HFFc6 (cell line): ENCODE measurements at regions not wholly inside any gene's neighbourhood (a gene's known extent, or its start where the extent isn't known, plus 50 kb on each side); places are given as distances from the start of the nearest gene placed in this dataset.

Source experiments
- DNase-seq: peaks from one replicate; pipeline ENCODE4 v3.0.0-alpha.2; 2018
- H3K27ac Mint-ChIP-seq: 2 replicates; pipeline ENCODE4 v1.8.0; 2020; ENCODE audit warnings: mild to moderate bottlenecking, mixed read lengths
- H3K27me3 Mint-ChIP-seq: 2 replicates; pipeline ENCODE4 v1.8.0; 2021; ENCODE audit warnings: mild to moderate bottlenecking, moderate library complexity, mixed read lengths; ENCODE audit not compliant: insufficient read depth
- H3K36me3 Mint-ChIP-seq: 2 replicates; pipeline ENCODE4 v1.8.0; 2021; ENCODE audit warnings: low read depth, mixed read lengths
- H3K4me1 Mint-ChIP-seq: 2 replicates; pipeline ENCODE4 v1.8.0; 2020; ENCODE audit warnings: low read depth, mixed read lengths
- H3K4me3 Mint-ChIP-seq: 2 replicates; pipeline ENCODE4 v1.8.0; 2020; ENCODE audit warnings: mild to moderate bottlenecking, moderate library complexity, mixed read lengths
- H3K9me3 Mint-ChIP-seq: 2 replicates; pipeline ENCODE4 v1.8.0; 2020; ENCODE audit warnings: mild to moderate bottlenecking, mixed read lengths
- TF ChIP-seq, protein P1 (sequence below): fragments of 200-600 bp; sonication (generic); IDR thresholded peaks from 2 replicates; pipeline ENCODE4 v1.5.0; 2021; ENCODE audit warnings: antibody characterized with exemption, mild to moderate bottlenecking

DNA sequence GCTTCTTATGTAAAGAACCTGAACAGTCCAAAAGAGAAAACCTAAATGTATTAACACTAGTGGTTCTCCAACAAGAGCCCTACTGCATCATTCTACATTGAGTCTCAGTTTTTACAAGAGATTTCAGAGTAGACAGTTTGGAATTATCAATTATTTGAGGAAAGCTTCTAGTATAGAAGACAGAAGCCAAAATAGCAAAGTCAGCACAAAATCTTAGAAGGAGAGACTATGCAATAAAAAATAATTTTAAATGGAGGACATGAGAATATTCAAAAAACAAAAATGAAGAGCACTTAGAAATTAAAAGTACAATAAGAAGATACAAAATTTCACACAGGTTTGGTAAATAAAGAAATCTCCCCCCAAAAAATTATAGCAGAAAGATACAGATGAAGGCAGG, 406.3 kb upstream of the USP15 start:
- TF ChIP-seq, protein P1, sequence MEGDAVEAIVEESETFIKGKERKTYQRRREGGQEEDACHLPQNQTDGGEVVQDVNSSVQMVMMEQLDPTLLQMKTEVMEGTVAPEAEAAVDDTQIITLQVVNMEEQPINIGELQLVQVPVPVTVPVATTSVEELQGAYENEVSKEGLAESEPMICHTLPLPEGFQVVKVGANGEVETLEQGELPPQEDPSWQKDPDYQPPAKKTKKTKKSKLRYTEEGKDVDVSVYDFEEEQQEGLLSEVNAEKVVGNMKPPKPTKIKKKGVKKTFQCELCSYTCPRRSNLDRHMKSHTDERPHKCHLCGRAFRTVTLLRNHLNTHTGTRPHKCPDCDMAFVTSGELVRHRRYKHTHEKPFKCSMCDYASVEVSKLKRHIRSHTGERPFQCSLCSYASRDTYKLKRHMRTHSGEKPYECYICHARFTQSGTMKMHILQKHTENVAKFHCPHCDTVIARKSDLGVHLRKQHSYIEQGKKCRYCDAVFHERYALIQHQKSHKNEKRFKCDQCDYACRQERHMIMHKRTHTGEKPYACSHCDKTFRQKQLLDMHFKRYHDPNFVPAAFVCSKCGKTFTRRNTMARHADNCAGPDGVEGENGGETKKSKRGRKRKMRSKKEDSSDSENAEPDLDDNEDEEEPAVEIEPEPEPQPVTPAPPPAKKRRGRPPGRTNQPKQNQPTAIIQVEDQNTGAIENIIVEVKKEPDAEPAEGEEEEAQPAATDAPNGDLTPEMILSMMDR, result no peak
- no peak overlapping the region for H3K27ac Mint-ChIP-seq
- no peak overlapping the region for H3K4me3 Mint-ChIP-seq
- no peak for DNase-seq
- H3K9me3 Mint-ChIP-seq, result peaks cover 32% of the 10 kb centered on the region
- H3K4me1 Mint-ChIP-seq, result no peaks in the 10 kb centered on the region
- no peaks in the 10 kb centered on the region for H3K36me3 Mint-ChIP-seq
- H3K27me3 Mint-ChIP-seq, result no peaks in the 10 kb centered on the region

DNA sequence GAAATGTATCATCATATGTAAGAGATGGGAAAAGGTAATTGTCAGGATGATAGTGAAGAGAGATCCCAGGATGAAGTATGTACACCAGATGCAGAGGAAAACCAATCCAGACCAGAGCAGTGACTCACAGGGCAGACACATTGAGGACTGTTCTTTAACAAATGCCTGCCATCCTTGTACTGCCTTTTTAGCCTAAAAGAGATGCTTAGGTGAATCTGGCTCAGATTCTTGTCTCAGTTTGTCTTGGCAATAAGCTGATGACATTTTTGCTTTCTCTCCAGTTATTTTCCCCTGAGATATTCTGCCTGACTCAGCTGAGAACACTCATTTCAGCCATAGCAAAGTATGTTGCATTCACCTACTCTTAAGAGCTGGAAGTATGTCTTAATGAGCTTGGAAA, 405.3 kb upstream of the USP15 start:
- no peaks in the 10 kb centered on the region for H3K36me3 Mint-ChIP-seq
- H3K27ac Mint-ChIP-seq, result no peak overlapping the region
- DNase-seq, result no peak

DNA sequence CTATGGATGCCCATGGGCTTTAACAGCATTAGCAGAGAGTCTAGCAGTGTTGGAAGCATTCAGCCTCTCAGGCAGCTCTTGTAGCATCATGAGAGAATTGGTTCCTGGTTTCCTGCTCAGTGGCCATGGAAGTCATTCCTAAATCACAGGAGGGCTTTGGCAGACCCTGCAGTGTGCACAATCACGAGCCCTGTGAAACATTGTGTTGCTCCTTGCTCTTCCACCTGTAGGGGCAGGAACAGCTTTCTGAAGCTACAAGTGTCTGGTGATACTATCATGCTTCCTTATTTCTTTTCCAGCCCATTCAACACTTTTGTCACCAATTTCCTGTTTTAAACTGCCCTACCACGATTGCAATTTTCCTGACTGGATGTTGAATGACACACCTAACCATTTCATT, 402.2 kb upstream of the USP15 start:
- Mint-ChIP-seq H3K27ac (no peak overlapping the region), H3K4me1 (no peaks in the 10 kb centered on the region), H3K27me3 (no peaks in the 10 kb centered on the region), H3K9me3 (peaks cover 31% of the 10 kb centered on the region), H3K4me3 (no peak overlapping the region), H3K36me3 (no peaks in the 10 kb centered on the region)
- TF ChIP-seq, protein P1, result no peak
- DNase-seq, result no peak

More for the DNA sequence above, 405.3 kb upstream of the USP15 start:
- Mint-ChIP-seq H3K4me3 (no peak overlapping the region), H3K9me3 (peaks cover 34% of the 10 kb centered on the region), H3K4me1 (no peaks in the 10 kb centered on the region), H3K27me3 (no peaks in the 10 kb centered on the region)
- TF ChIP-seq, protein P1, result no peak

DNA sequence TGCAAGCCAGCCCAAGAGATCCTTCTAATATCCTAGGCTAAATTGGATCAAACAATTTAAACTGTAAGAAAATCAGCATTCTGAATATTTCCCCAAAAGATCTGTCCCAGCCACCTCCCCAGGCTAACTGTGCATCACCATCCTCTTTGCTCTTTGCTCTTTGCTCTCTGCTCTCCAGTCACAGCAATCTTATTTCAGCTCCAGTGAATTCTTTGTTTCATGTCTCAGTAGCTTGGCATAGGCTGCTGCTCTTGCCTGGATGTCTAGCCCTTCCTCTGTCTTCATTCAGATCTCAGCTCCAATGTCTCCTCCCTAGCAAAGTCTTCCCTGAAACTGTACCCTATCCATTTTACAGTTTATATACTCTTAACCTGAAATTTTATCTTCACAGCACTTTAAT, 399.8 kb upstream of the USP15 start:
- Mint-ChIP-seq H3K4me1 (no peaks in the 10 kb centered on the region), H3K9me3 (peaks cover 22% of the 10 kb centered on the region), H3K27me3 (no peaks in the 10 kb centered on the region), H3K27ac (no peak overlapping the region), H3K36me3 (no peaks in the 10 kb centered on the region), H3K4me3 (no peak overlapping the region)
- TF ChIP-seq, protein P1, result no peak
- DNase-seq, result no peak

DNA sequence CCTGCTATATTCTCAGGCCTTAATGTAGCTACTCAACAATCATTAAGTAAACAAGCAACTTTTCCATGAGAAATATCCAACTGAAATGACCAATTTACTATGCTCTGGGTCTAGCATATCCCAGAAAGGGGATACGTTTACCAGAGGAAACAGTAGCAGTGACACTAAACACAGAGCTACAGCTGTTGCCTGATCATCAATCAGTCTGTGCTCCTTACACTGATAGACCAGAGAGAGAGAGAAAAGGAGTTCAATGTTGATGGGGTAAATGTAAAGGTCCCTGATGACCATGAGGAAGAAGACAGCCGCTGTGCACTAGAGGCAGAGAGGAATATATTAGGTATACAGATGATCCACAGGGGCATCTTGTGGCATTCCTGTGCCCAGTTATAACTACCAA, 397.2 kb upstream of the USP15 start:
- TF ChIP-seq, protein P1, result no peak
- Mint-ChIP-seq H3K9me3 (peaks cover 22% of the 10 kb centered on the region), H3K27me3 (no peaks in the 10 kb centered on the region), H3K4me1 (no peaks in the 10 kb centered on the region), H3K27ac (no peak overlapping the region), H3K36me3 (no peaks in the 10 kb centered on the region), H3K4me3 (no peak overlapping the region)
- no peak for DNase-seq

DNA sequence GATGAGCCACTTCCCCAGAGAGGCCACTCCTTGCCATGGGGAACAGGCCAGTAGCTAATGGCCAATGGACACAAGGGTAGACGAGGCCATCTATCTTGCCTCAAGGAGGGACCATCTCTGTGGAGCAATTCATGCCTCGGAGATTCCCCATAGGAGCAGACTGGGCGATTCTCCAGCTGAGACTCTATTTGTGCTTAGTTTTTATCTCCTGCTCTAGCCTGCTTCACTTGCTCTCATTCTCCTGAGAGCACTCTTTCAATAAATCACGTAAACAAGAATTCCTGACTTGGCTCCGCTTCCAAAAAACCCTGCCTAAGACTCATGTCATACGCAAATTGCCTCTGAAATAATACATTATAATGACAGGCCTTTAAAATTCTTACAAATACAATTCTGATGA, 396.4 kb upstream of the USP15 start:
- Mint-ChIP-seq H3K27ac (no peak overlapping the region), H3K9me3 (peaks cover 20% of the 10 kb centered on the region), H3K4me3 (no peak overlapping the region), H3K27me3 (no peaks in the 10 kb centered on the region), H3K4me1 (no peaks in the 10 kb centered on the region), H3K36me3 (no peaks in the 10 kb centered on the region)
- no peak for DNase-seq
- TF ChIP-seq, protein P1, result no peak
